GM18526 (cell line): ENCODE measurements at regions not wholly inside any gene's neighbourhood (a gene's known extent, or its start where the extent isn't known, plus 50 kb on each side); places are given as distances from the start of the nearest gene placed in this dataset.

Source experiments
- POLR2A ChIP-seq: IDR thresholded peaks from 3 replicates; pipeline ENCODE4 v1.6.1; 2011; ENCODE audit not compliant: insufficient read length; ENCODE audit errors: extremely low read depth

GRCh38 chr5:123718238-123718637 lies 206.3 kb downstream of the CSNK1G3 start:
- no peak for TF ChIP-seq POLR2A

GRCh38 chr5:123717139-123717538 lies 205.2 kb downstream of the CSNK1G3 start:
- TF ChIP-seq POLR2A: no peak

GRCh38 chr5:123710031-123710430 lies 198.1 kb downstream of the CSNK1G3 start:
- TF ChIP-seq POLR2A: no peak

- TF ChIP-seq POLR2A: no peak
Measured at GRCh38 chr5:123709422-123709821, 197.4 kb downstream of the CSNK1G3 start.

- TF ChIP-seq POLR2A: no peak
Measured at GRCh38 chr5:123708074-123708806, 196.3 kb downstream of the CSNK1G3 start.

GRCh38 chr5:123706531-123706930 lies 194.6 kb downstream of the CSNK1G3 start:
- no peak for TF ChIP-seq POLR2A

GRCh38 chr5:123705741-123706140 lies 193.8 kb downstream of the CSNK1G3 start:
- TF ChIP-seq POLR2A: no peak

GRCh38 chr5:123701511-123702200 lies 189.7 kb downstream of the CSNK1G3 start:
- no peak for TF ChIP-seq POLR2A

GRCh38 chr5:123700624-123701287 lies 188.8 kb downstream of the CSNK1G3 start:
- no peak for TF ChIP-seq POLR2A

GRCh38 chr5:123699571-123699970 lies 187.6 kb downstream of the CSNK1G3 start:
- TF ChIP-seq POLR2A: no peak

GRCh38 chr5:123696921-123697341 lies 185.0 kb downstream of the CSNK1G3 start:
- no peak for TF ChIP-seq POLR2A

GRCh38 chr5:123690821-123691220 lies 178.8 kb downstream of the CSNK1G3 start:
- TF ChIP-seq POLR2A: no peak

GRCh38 chr5:123681061-123681460 lies 169.1 kb downstream of the CSNK1G3 start:
- TF ChIP-seq POLR2A: no peak

GRCh38 chr5:123673107-123673506 lies 161.1 kb downstream of the CSNK1G3 start:
- TF ChIP-seq POLR2A: no peak

- no peak for TF ChIP-seq POLR2A
Measured at GRCh38 chr5:123671711-123672456, 159.9 kb downstream of the CSNK1G3 start.
